ENCODE measurements at regions not wholly inside any gene's neighbourhood (a gene's known extent, or its start where the extent isn't known, plus 50 kb on each side); places are given as distances from the start of the nearest gene placed in this dataset.

GRCh38 chr5:135220394-135221186 lies 178.4 kb downstream of the MACROH2A1 start:
- TF ChIP-seq EZH2phosphoT487 (IDR thresholded peaks at IDR 0.05; ENCODE audit: insufficient read depth, low read depth) (no peak), EZH2 (IDR thresholded peaks at IDR 0.05; ENCODE audit: insufficient read depth, poor library complexity, severe bottlenecking) (no peak)
